Stimulated activated CD4-positive, alpha-beta T cell treated with anti-CD3 and anti-CD28 coated beads, Interleukin-12 subunit alpha, Interleukin-12 subunit beta, amount 100 ng/mL, for 48 hours (primary cell): ENCODE measurements at regions not wholly inside any gene's neighbourhood (a gene's known extent, or its start where the extent isn't known, plus 50 kb on each side); places are given as distances from the start of the nearest gene placed in this dataset.

Source experiments
- DNase-seq, 3 donors: peaks; one replicate each; pipeline ENCODE4 v3.0.0-alpha.2; 2020; ENCODE audit warnings: low read depth in 2 of 3, low spot score in 1 of 3

GRCh38 chr9:81532251-81532650, 157.1 kb downstream of the TLE1 start:
- DNase-seq, result no peak

- no peak for DNase-seq
Measured at GRCh38 chr9:81531511-81531910, 157.8 kb downstream of the TLE1 start.

GRCh38 chr9:81530846-81531245, 158.5 kb downstream of the TLE1 start:
- no peak for DNase-seq

- no peak for DNase-seq
Measured at GRCh38 chr9:81530310-81530810, 159.0 kb downstream of the TLE1 start.

- DNase-seq, result no peak
Measured at GRCh38 chr9:81529556-81530193, 159.7 kb downstream of the TLE1 start.

- DNase-seq, result no peak
Measured at GRCh38 chr9:81526587-81526986, 162.8 kb downstream of the TLE1 start.

GRCh38 chr9:81522716-81523551, 166.4 kb downstream of the TLE1 start:
- DNase-seq, result no peak

- no peak for DNase-seq
Measured at GRCh38 chr9:81521892-81522291, 167.5 kb downstream of the TLE1 start.

GRCh38 chr9:81519816-81520495, 169.4 kb downstream of the TLE1 start:
- DNase-seq, result no peak

- DNase-seq, result no peak
Measured at GRCh38 chr9:81517954-81518353, 171.4 kb downstream of the TLE1 start.

GRCh38 chr9:81513059-81513458, 176.3 kb downstream of the TLE1 start:
- no peak for DNase-seq

GRCh38 chr9:81512641-81513040, 176.7 kb downstream of the TLE1 start:
- no peak for DNase-seq

- DNase-seq, result no peak
Measured at GRCh38 chr9:81508476-81508875, 180.9 kb downstream of the TLE1 start.

- no peak for DNase-seq
Measured at GRCh38 chr9:81506941-81507864, 182.1 kb downstream of the TLE1 start.

- no peak for DNase-seq
Measured at GRCh38 chr9:81499594-81499993, 189.8 kb downstream of the TLE1 start.

- no peak for DNase-seq
Measured at GRCh38 chr9:81499021-81499454, 190.3 kb downstream of the TLE1 start.

GRCh38 chr9:81498576-81498975, 190.8 kb downstream of the TLE1 start:
- DNase-seq, result no peak

- DNase-seq, result no peak
Measured at GRCh38 chr9:81497091-81497490, 192.3 kb downstream of the TLE1 start.

- DNase-seq, result no peak
Measured at GRCh38 chr9:81492710-81493447, 196.5 kb downstream of the TLE1 start.
